Muscle of arm (tissue), 1 donor: ENCODE measurements at regions not wholly inside any gene's neighbourhood (a gene's known extent, or its start where the extent isn't known, plus 50 kb on each side); places are given as distances from the start of the nearest gene placed in this dataset.

Experiments
- DNase-seq: peaks from one replicate; pipeline ENCODE4 v3.0.0-alpha.2; 2013

- DNase-seq, result no peak
Measured at GRCh38 chrX:3780564-3780963, 67.1 kb upstream of the PRKX start.

GRCh38 chrX:3779546-3779945 lies 66.1 kb upstream of the PRKX start:
- no peak for DNase-seq

GRCh38 chrX:3777416-3777815 lies 64.0 kb upstream of the PRKX start:
- DNase-seq, result no peak

GRCh38 chrX:3771766-3772165 lies 58.3 kb upstream of the PRKX start:
- no peak for DNase-seq

GRCh38 chrX:3768881-3769280 lies 55.4 kb upstream of the PRKX start:
- no peak for DNase-seq
